Urothelium cell line (cell line): ENCODE measurements at regions not wholly inside any gene's neighbourhood (a gene's known extent, or its start where the extent isn't known, plus 50 kb on each side); places are given as distances from the start of the nearest gene placed in this dataset.
A peak's percentile ranks its signal among the peaks of the same experiment; 100 is the strongest.
"Not testable (repeated sequence)": the region's sequence is repeated elsewhere in the genome, so short reads cannot be mapped to it uniquely, and the experiment has no call there.

Experiments
- DNase-seq: peaks from one replicate; pipeline ENCODE4 v3.0.0; 2011; ENCODE audit warnings: low spot score, mixed read lengths
- FAIRE-seq: peaks from 2 replicates; lab custom pipeline; 2011; peaks lifted over from hg19 to GRCh38; lab: Jason Lieb, UNC

- DNase-seq, FAIRE-seq: not testable (repeated sequence)
These were observed 1291.6 kb downstream of the ADGRL3 start for GRCh38 chr4:62491756-62492155.

DNA sequence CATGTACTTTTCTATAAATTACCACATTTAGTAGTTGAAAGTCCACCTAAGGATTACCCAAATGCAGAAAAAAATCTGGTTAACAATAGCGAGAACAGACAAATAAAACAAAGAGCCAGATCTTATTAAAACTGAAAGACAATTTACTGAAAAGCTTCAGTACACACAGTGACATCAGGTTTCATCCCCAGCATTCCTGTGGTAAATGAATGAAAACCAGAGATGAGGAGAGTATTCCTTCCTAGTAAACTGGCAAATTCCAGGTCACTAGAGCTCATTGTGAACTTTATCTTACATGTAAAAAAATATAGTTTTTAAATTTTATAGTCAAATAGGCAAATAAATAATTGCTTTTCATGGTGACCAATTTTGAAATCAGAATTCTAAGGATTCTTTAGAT is 1290.5 kb downstream of the ADGRL3 start:
- no peak for FAIRE-seq
- DNase-seq = peak; percentile 39

GRCh38 chr4:62487016-62487415 is 1286.9 kb downstream of the ADGRL3 start:
- DNase-seq (peak; percentile 14), FAIRE-seq (no peak)

DNA sequence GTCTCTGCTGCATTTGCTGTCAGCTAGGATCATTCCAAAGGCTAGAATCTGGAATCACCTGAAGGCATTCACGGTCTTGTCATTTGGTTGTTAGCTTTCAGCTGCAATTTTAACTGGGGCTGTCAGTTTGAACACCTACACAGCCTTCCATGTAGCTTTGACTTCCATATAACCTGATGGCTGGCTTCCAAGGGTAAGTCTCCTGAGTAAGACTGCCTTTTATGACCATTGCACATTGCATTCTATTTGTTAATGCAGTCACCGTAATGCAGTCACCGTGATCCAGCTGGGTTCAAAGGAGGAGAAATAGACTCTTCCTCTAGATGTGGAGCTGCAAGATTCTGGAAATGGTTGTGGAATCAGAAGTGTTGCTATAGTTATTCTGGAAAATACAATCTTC is 1284.2 kb downstream of the ADGRL3 start:
- FAIRE-seq (no peak), DNase-seq (no peak)

DNA sequence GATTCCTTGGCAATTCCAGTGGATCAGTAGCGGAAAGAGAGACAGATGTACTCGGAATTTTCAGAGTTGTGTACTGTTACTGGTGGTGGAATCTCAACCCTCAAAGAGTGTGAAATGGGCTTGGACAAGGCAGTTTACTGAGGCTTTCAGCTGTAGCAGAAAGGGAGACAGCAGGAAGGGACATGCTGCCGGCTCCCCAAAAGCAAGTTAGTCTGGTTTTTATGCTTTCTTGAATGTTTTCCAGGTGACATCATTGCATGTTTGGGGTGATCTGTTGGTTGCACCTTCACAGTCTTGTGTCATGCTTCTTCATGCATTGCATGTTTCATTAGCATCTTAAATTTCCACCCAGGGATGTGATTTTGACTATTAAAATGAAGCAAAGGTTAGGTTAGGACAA is 1282.2 kb downstream of the ADGRL3 start:
- DNase-seq = no peak
- no peak for FAIRE-seq

DNA sequence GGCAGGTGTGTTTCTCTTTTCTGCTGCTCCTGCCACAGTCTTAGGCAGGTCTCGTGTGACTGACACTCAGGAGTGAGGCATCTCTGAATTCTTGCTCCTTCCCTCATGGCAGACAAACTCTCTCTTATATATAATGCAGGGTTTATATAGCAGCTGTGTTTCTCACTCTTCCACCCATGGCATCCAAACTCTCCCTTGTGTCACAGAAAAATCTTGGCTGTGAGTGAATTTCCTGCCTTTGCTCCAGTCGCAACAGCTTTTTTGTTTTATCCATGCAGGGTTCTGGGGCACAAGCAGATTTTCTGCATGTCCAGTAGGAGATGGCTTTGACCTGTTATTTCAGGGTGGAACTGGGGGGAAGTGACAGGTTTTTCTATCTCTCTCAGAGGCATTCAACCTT is 1275.5 kb downstream of the ADGRL3 start:
- FAIRE-seq (no peak), DNase-seq (no peak)

DNA sequence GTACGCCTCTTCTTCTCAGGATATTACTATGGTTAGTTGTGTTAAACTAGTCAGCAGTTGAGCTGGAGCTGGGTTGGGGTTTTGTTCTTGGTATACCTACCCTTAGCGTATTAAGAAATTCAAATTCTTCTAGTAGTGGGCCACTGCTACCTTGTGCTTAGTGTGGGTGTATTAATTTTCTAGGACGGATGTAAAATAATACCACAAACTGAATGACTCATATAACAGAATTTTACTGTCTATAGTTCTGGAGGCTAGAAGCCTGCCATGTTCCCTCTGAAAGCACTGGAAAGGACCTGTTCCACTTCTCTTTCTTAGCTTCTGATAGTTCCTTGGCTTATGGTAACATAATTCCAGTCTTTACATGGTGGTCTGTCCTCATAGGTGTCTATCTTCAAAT is 1274.7 kb downstream of the ADGRL3 start:
- DNase-seq (peak; percentile 36), FAIRE-seq (no peak)

DNA sequence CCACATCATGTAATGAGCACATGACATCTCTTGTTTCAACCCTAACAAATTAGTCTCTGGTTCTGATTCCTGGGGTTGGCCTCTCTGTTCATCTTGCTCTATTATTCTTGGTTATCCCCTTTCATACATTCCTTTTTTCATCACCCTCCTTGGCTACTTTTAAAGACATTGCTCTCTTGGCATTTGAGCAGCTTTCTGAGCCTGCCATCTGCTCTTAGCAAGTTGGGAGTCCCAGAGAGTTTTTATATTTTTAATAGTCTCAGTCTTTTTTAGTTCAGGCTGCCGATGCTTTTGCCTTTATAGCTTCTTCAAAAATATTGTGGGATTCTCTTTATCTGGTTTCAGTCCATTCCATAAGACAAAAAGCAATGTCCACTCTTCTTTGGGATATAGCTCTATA is 1270.9 kb downstream of the ADGRL3 start:
- no peak for DNase-seq
- FAIRE-seq = no peak

GRCh38 chr4:62470421-62470983 is 1270.4 kb downstream of the ADGRL3 start:
- no peak for FAIRE-seq

DNA sequence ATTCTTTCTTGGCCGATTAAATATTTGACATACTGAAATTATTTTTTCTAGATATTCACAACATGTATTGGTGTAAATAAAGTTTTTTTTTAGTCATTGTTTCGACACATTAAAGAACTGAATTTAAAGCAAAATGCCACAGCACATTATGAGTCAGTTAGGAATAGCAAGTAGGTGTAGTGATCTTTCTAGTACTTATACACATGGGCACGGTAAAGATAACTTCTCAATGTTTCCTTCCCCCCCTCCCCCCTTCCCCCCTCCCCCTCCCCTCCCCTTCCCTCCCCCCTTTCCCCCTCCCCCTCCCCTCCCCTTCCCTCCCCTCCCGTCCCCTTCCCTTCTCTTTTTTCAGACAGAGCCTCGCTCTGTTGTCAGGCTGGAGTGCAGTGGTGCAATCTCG is 1269.9 kb downstream of the ADGRL3 start:
- FAIRE-seq = no peak

More at GRCh38 chr4:62470421-62470983, 1270.4 kb downstream of the ADGRL3 start:
- no peak for DNase-seq

GRCh38 chr4:62461961-62462360 is 1261.8 kb downstream of the ADGRL3 start:
- no peak for FAIRE-seq
- no peak for DNase-seq

More for the DNA sequence above, 1269.9 kb downstream of the ADGRL3 start:
- no peak for DNase-seq

- no peak for FAIRE-seq
- peak; percentile 68 for DNase-seq
These were observed 1260.2 kb downstream of the ADGRL3 start for GRCh38 chr4:62460329-62460728.

DNA sequence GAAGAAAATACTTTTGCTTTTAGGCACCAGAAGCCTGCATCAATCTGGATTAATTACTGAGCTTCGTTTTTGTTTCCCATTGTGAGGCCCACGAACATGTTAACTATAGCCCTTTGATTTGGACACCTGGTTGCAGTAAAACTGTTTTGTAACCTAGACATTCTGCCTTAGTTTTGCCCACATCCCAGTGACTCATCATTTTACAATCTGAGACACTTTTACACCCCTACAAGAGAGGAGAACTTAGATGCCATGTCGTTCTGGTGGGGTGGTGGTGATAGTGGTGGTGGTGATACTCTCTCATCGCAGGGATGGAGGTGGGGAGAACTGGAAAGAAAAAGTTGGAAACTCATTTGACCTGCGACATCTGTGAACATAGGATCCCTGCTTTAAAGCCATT is 1257.2 kb downstream of the ADGRL3 start:
- peak; percentile 69 for DNase-seq
- peak; percentile 88 for FAIRE-seq

- FAIRE-seq (no peak), DNase-seq (no peak)
These were observed 1255.7 kb downstream of the ADGRL3 start for GRCh38 chr4:62455871-62456270.

- DNase-seq (no peak), FAIRE-seq (no peak)
These were observed 1254.4 kb downstream of the ADGRL3 start for GRCh38 chr4:62454535-62454934.

- DNase-seq (no peak), FAIRE-seq (no peak)
These were observed 1250.6 kb downstream of the ADGRL3 start for GRCh38 chr4:62450740-62451139.

GRCh38 chr4:62449538-62449937 is 1249.4 kb downstream of the ADGRL3 start:
- DNase-seq (no peak), FAIRE-seq (no peak)

GRCh38 chr4:62448911-62449310 is 1248.8 kb downstream of the ADGRL3 start:
- FAIRE-seq (no peak), DNase-seq (no peak)

DNA sequence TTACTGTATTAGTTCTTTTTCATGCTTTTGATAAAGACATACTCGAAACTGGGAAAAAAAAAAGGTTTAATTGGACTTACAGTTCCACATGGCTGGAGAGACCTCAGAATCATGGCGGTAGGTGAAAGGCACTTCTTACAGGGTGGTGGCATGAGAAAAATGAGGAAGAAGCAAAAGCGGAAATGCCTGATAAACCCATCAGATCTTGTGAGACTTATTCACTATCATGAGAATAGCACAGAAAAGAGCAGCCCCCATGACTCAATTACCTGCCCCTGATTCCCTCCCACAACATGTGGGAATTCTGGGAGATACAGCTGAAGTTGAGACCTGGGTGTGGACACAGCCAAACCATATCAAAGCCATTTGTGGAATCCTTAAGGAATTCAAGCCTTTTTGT is 1238.9 kb downstream of the ADGRL3 start:
- FAIRE-seq = no peak
- DNase-seq = no peak

GRCh38 chr4:62434921-62435320 is 1234.8 kb downstream of the ADGRL3 start:
- no peak for FAIRE-seq
- DNase-seq = no peak

DNA sequence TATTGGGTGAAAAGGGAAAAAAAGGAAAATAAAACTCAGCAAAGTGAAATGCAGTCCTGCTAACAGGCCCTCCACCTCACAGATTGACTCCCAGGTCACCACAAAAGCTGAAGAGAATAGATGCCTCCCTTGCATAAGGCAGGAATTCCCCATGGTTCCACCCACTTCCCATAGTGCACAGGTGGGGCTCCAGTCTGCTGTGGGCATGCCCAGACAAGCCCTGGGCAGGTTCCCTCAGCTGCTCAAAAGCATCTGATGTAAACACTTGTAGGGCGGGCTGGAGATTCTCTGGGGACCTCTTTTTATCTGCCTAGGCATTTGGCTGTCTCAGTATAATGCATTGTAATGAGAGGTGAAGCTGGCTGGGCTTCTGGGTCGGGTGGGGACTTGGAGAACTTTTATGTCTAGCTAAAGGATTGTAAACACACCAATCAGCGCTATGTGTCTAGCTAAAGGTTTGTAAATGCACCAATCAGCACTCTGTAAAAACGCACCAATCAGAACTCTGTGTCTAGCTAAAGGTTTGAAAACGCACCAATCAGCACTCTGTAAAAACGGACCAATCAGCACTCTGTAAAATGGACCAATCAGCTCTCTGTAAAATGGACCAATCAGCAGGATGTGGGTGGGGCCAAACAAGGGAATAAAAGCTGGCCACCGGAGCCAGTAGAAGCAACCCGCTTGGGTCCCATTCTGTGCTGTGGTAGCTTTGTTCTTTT is 1231.5 kb downstream of the ADGRL3 start:
- FAIRE-seq = not testable (repeated sequence)
- peak; percentile 5 for DNase-seq

DNA sequence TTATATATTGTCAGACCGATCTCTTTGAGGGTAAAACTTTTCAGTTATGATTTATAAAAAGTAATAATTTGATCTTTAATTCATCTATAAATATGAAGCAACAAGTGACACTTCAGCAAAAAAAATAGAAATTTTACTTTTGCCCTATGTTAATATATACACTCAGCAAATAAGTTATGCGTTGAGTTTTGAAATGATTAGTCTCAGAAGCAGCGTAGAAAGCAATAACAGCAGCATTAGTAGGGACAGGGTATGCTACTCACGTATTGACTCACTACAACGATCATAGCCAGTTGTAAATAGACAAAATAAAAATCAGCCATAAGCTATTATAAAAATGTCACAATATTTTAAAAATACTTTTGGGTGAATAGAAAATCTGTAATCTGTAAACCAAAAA is 1229.2 kb downstream of the ADGRL3 start:
- FAIRE-seq (no peak), DNase-seq (no peak)

DNA sequence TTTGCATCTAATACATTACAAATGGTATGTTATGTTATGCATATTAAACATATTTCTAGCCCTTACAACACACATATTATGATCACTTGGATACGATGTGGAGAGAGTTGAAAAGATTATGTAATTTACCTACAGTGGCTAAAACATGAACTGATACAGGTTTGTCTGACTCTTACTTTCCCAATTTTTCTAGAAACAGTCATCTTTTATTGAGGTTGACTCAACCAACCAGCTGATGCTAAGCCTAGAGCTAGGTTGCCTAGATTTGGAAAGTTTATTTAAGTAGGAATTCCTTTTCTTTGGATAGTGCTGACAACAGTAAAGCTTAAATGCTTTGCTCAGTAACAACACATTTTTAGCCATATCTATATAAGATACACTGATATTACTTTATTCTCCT is 1215.1 kb downstream of the ADGRL3 start:
- FAIRE-seq (no peak), DNase-seq (no peak)
